Tibial artery (tissue), 4 donors: ENCODE measurements at regions not wholly inside any gene's neighbourhood (a gene's known extent, or its start where the extent isn't known, plus 50 kb on each side); places are given as distances from the start of the nearest gene placed in this dataset.
"Not testable (repeated sequence)": the region's sequence is repeated elsewhere in the genome, so short reads cannot be mapped to it uniquely, and the experiment has no call there.

Experiments
- DNase-seq, 2 donors: peaks; one replicate each; pipeline ENCODE4 v3.0.0-alpha.2; 2019
- H3K27ac ChIP-seq, 2 donors: fragments of 200-600 bp; sonication (generic) in 1 of 2; 1 replicate in 1 of 2; 2 replicates in 1 of 2; pipeline ENCODE4 v1.5.1; 2018 to 2019; ENCODE audit warnings: mild to moderate bottlenecking in 1 of 2
- H3K27me3 ChIP-seq, 2 donors: fragments of 200-600 bp; sonication (generic) in 1 of 2; one replicate each; pipeline versions ENCODE4 v1.5.1 to v1.6.0; 2016 to 2019
- H3K36me3 ChIP-seq, 3 donors: fragments of 200-600 bp; sonication (generic) in 2 of 3; one replicate each; pipeline ENCODE4 v1.5.1; 2016 to 2019; ENCODE audit warnings: mild to moderate bottlenecking in 2 of 3
- H3K4me1 ChIP-seq, 4 donors: fragments of 200-600 bp; sonication (generic) in 2 of 4; 1 replicate in 3 of 4; 2 replicates in 1 of 4; pipeline ENCODE4 v1.5.1; 2016 to 2019
- H3K4me3 ChIP-seq, 2 donors: fragments of 200-600 bp; sonication (generic) in 1 of 2; 1 replicate in 1 of 2; 2 replicates in 1 of 2; pipeline ENCODE4 v1.5.1; 2018 to 2019; ENCODE audit warnings: mild to moderate bottlenecking in 2 of 2
- H3K9me3 ChIP-seq, 3 donors: fragments of 200-600 bp; sonication (generic) in 1 of 3; one replicate each; pipeline ENCODE4 v1.5.1; 2016 to 2019
- intact Hi-C: fragments of 100-400 bp; cut with DNase I; formaldehyde crosslinking; loops from one replicate; pipeline ENCODE4 v1.15.0; 2023; ENCODE audit warnings: low total_unique reads
- TF ChIP-seq, protein P1 (sequence below), 2 experiments: fragments of 200-600 bp in 1 of 2; fragments of 450-650 bp in 1 of 2; IDR thresholded peaks; one replicate each; pipeline ENCODE4 v1.5.1; 2017 to 2019; ENCODE audit warnings: antibody characterized with exemption in 2 of 2, mild to moderate bottlenecking in 1 of 2, moderate library complexity in 1 of 2

GRCh38 chr11:135023499-135023898, 611.5 kb upstream of the B3GAT1 start:
- Histone ChIP-seq H3K27ac (no peak overlapping the region), H3K9me3 (no peaks in the 10 kb centered on the region)
- intact Hi-C loops = no loop called here

DNA sequence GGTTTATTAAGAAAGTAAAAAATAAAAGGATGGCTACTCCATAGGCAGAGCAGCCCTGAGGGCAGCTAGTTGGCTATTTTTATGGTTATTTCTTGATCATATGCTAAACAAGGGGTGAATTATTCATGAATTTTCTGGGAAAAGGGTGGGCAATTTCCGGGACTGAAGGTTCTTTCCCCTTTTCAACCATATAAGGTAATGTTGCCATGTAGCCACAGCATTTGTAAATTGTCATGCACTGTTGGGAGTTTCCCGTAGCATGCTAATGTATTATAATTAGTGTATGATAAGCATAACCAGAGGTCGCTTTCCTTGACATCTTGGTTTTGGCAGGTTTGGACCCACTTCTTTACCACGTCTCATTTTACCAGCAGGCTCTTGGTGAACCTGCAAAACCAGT, 610.4 kb upstream of the B3GAT1 start:
- Histone ChIP-seq H3K4me1 (no peaks in the 10 kb centered on the region), H3K36me3 (no peaks in the 10 kb centered on the region), H3K9me3 (no peaks in the 10 kb centered on the region), H3K27me3 (no peaks in the 10 kb centered on the region), H3K27ac (no peak overlapping the region), H3K4me3 (no peak overlapping the region)
- no peak for DNase-seq
- intact Hi-C loops = no loop called here
- TF ChIP-seq, protein P1, sequence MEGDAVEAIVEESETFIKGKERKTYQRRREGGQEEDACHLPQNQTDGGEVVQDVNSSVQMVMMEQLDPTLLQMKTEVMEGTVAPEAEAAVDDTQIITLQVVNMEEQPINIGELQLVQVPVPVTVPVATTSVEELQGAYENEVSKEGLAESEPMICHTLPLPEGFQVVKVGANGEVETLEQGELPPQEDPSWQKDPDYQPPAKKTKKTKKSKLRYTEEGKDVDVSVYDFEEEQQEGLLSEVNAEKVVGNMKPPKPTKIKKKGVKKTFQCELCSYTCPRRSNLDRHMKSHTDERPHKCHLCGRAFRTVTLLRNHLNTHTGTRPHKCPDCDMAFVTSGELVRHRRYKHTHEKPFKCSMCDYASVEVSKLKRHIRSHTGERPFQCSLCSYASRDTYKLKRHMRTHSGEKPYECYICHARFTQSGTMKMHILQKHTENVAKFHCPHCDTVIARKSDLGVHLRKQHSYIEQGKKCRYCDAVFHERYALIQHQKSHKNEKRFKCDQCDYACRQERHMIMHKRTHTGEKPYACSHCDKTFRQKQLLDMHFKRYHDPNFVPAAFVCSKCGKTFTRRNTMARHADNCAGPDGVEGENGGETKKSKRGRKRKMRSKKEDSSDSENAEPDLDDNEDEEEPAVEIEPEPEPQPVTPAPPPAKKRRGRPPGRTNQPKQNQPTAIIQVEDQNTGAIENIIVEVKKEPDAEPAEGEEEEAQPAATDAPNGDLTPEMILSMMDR (IDR thresholded peaks at IDR 0.05) = no peak

More at GRCh38 chr11:135023499-135023898, 611.5 kb upstream of the B3GAT1 start:
- Histone ChIP-seq H3K4me1 (no peaks in the 10 kb centered on the region), H3K27me3 (no peaks in the 10 kb centered on the region), H3K36me3 (no peaks in the 10 kb centered on the region), H3K4me3 (no peak overlapping the region)
- TF ChIP-seq, protein P1 (IDR thresholded peaks at IDR 0.05) = no peak
- no peak for DNase-seq

DNA sequence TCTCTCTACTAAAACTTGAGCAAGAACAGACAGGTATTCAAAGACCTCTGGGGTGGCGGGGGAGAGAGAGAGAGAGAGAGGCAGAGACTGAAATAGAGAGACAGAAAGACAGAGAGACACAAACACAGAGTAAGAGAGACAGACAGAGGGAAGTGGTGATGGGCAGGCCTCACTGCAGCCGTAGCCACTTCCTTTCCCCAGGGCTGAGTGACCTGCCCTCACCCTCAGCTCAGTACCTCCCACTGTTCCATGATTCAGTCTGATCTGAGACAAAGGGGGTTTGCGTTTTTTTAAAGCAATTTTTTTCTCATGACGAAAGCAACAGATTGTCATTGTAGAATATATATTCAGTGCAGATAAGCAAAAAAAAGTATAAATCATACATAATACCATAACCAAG, 607.9 kb upstream of the B3GAT1 start:
- no peak for DNase-seq
- Histone ChIP-seq H3K9me3 (no peaks in the 10 kb centered on the region), H3K36me3 (no peaks in the 10 kb centered on the region), H3K27me3 (peaks cover 0 to 4% of the 10 kb centered on the region in 2 donors), H3K4me1 (no peaks in the 10 kb centered on the region), H3K27ac (no peak overlapping the region), H3K4me3 (no peak overlapping the region)
- TF ChIP-seq, protein P1 (IDR thresholded peaks at IDR 0.05) = no peak
- intact Hi-C loops = no loop called here

GRCh38 chr11:135019343-135019871, 607.4 kb upstream of the B3GAT1 start:
- H3K36me3 ChIP-seq = no peaks in the 10 kb centered on the region
- no peak for DNase-seq
- H3K9me3 ChIP-seq = no peaks in the 10 kb centered on the region
- no peaks in the 10 kb centered on the region for H3K4me1 ChIP-seq
- no peak overlapping the region for H3K4me3 ChIP-seq
- TF ChIP-seq, protein P1 (IDR thresholded peaks at IDR 0.05) = no peak
- peaks cover 0 to 4% of the 10 kb centered on the region in 2 donors for H3K27me3 ChIP-seq
- intact Hi-C loops = no loop called here
- no peak overlapping the region for H3K27ac ChIP-seq

DNA sequence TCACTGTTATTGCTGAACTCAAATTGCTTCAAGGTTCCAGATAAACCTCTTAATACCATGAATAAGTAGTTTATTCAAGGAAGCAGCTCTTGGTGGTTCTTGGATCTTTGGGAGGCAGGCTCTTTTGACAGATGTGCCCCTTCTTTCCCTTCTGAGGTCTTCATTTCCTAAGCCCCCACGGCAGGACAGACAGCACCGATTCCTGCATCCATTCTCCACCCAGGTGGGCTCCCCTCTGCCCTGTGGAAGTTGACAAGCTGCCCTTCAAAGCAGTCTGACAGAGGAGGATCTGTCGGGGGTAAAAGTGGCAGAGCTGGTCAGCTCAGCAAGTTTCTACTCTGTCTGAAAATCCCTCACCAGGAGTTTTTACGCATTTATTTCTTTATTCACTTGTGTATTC, 605.3 kb upstream of the B3GAT1 start:
- H3K36me3 ChIP-seq = no peaks in the 10 kb centered on the region
- H3K4me3 ChIP-seq = no peak overlapping the region
- peaks cover 0 to 4% of the 10 kb centered on the region in 2 donors for H3K27me3 ChIP-seq
- no peak for DNase-seq
- H3K4me1 ChIP-seq = no peaks in the 10 kb centered on the region
- no peak overlapping the region for H3K27ac ChIP-seq
- intact Hi-C loops = no loop called here
- TF ChIP-seq, protein P1 (IDR thresholded peaks at IDR 0.05) = no peak
- no peaks in the 10 kb centered on the region for H3K9me3 ChIP-seq

GRCh38 chr11:135015966-135016365, 603.9 kb upstream of the B3GAT1 start:
- no peak for DNase-seq
- Histone ChIP-seq H3K9me3 (no peaks in the 10 kb centered on the region), H3K4me1 (no peaks in the 10 kb centered on the region), H3K4me3 (no peak overlapping the region), H3K36me3 (no peaks in the 10 kb centered on the region), H3K27ac (no peak overlapping the region), H3K27me3 (peaks cover 0 to 4% of the 10 kb centered on the region in 2 donors)
- intact Hi-C loops = no loop called here
- TF ChIP-seq, protein P1 (IDR thresholded peaks at IDR 0.05) = no peak

GRCh38 chr11:135011313-135011712, 599.3 kb upstream of the B3GAT1 start:
- H3K4me3 ChIP-seq, intact Hi-C loops, DNase-seq, H3K27ac ChIP-seq, H3K4me1 ChIP-seq, H3K27me3 ChIP-seq, H3K36me3 ChIP-seq, H3K9me3 ChIP-seq: not testable (repeated sequence)
